ENCODE measurements at regions not wholly inside any gene's neighbourhood (a gene's known extent, or its start where the extent isn't known, plus 50 kb on each side); places are given as distances from the start of the nearest gene placed in this dataset.
"Not testable (repeated sequence)": the region's sequence is repeated elsewhere in the genome, so short reads cannot be mapped to it uniquely, and the experiment has no call there.

DNA sequence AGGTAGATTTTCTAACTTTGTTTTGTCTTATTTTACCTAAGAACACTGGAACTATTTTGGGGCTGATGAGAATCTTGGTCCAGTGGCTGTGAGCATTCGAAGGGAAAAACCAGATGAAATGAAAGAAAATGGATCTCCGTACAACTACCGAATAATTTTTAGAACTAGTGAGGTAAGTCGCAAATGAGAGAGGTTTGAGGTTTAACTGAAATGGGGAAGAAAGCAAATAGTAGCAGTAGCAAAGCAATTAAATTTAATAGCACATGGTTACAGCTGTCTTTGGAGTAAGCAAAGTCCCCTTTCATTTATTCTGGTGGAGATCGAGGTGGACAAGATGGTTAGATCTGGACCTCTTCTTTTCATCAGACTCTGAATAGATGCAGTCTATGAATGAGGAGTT lies 313.5 kb upstream of the RGS6 start:
- DNase-seq = no peak

DNA sequence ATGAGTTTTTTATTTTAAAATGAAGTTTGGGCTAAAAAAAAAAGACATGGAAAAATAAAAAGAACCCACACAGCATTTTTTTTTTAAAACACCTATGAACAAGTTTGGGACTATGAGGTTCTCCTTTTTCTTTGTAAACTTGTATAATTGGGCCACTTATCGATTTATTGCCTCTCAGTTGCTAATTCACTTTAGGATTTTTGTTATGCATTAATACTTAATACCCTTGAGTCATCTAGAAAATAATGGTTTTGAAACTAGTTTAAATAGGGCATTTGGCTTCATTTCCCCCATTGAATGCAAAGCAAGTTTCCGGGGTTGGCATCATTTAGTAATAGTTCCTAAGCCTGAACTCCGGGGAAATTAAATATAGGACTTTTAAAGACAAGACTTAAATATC lies 312.8 kb upstream of the RGS6 start:
- no peak for DNase-seq

DNA sequence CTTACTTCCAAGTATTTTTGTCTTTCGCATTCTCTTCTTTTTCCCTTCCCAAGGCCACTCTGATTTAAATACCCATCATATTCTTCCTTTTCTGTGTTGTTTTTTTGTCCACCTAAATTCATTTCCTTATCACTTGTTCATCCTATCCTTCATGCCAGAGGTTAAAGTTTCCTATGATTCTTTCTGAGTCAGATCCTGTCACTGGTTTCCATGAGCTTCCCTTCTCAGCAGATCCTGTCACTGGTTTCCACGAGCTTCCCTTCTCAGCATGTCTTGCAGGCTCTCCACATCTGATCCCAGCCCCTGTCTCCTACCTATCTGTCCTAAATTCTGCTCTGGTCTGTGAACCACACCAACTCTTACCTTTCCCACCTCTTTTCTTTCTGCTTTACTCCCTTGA lies 311.8 kb upstream of the RGS6 start:
- no peak for DNase-seq

DNA sequence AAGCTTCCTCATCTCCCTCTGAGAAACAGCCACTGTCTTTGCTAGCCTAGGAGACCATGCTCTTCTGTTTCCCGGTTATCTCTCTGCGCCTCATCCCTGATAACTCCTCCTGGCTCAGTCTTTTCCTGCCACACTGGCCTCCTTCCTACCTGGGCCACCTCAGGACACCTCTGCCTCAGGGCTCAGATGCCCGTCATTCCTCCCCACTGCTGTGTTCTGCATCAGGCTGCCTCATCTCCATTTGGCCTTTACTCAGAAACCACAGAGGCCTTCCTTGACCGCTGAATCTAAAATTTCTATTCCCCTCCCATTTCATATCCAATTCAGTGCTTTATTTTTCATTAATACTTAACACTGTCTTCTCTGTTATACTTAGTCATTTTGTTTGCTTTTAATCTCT lies 311.0 kb upstream of the RGS6 start:
- DNase-seq = no peak

DNA sequence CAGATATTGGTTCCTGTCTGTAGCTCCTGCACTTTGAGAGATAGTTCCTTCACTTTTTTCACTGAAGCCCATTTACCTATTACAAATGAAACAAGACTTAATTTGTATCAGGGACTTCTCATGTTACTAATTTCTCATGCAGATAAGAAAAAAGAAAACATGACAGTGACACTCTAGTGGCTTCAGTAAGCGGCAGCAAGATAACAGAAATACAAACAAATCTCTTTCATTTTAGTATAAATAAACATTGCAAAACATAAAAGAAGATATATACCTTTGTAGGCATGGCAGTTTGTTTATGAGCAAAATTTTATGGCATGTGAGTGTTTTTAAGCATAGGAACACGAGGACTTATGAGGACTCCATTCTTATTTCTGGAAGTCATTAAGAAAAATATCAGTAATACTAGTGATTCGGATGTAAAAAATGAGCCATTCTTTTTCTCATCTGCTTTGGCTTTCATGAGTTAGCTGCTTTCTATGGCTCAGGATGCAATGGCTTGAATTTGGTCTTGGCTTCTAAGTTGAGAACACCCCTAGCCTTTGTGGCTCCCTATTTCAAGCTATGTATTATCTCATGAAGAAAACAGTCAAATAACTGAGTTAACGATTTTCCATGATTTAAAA lies 310.1 kb upstream of the RGS6 start:
- DNase-seq = no peak

DNA sequence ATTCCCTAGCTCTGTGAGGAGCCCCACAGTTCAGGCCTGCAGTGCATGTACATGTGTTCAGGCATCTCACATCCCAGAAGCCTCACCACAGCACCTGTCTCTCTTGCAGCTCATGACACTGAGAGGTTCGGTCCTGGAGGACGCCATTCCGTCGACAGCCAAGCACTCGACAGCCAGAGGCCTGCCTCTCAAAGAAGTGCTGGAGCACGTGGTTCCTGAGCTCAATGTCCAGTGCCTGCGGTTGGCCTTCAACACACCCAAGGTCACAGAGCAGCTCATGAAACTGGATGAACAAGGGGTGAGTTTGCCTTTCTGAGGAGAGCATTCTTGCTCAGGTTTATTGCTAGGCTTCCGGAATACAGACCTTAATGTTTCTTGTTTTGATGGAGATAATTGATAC lies 308.3 kb upstream of the RGS6 start:
- DNase-seq = no peak

DNA sequence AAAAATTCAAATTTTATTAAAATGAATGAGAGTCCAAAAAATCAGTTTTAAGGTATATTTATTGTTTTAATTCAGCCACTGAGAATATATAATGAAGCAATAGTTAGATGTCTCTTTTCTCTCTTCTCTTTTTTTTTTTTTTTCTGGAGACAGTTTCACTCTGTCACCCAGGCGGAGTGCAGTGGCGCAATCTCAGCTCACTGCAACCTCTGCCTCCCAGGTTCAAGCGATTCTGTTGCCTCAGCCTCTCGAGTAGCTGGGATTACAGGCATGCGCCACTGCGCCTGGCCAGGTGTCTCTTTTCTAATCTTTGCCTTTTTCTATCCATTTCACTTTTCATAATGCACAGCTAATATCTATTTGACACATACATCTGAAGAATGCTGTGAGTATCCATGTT lies 307.1 kb upstream of the RGS6 start:
- no peak for DNase-seq

DNA sequence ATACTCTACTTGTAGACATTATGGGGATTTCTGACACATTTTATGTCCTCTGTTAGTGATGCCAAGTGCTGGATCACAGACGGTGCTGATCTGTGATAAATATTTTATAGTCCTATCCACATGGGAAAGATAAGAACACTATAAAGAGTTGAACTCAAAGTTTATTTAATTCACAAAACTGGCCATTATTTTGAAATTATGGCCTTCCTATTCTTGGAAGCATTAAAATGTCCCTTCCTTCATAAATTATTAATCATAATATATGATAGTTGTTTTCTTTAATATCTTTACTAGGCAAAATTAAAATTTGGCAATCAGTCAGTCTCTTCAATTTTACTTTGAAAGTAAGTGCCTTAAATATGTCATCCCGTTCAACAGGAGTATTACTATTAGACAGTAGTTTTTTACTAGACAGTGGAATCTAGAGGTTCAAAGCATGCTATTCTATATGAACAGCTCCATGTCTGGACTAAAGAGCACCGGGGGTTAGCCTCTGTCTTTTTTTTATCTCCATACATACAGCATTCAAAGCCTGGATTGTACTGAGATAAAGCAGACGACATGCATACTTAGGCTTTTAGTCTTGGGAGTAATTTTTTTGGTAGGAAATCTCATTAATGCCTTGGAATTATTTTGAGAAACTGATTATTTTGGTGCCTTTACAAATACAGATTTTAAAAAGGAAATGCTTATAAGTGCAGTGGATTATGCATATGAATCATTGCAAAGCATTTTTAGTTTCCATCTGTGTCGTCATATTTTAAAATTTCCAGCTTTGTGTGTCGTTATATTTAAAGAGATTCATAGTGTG lies 306.1 kb upstream of the RGS6 start:
- no peak for DNase-seq

DNA sequence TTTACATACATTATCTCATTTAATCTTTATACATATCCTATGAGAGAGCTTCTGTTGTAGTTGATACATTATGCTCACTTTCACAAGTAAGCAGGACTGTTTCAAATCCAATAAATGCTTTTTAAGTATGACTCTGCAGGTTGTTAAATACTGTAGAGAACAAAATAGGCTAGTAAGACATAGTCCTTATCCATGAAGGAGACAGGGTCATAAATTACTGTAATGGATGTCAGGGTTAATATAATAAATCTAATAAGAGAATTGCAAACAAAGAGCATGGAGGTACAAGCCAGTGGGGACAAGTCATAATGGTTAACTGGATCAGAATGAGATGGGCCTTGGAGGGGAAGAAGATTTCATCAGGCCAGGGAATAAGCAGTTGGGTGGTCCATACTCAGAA lies 303.8 kb upstream of the RGS6 start:
- DNase-seq = no peak

DNA sequence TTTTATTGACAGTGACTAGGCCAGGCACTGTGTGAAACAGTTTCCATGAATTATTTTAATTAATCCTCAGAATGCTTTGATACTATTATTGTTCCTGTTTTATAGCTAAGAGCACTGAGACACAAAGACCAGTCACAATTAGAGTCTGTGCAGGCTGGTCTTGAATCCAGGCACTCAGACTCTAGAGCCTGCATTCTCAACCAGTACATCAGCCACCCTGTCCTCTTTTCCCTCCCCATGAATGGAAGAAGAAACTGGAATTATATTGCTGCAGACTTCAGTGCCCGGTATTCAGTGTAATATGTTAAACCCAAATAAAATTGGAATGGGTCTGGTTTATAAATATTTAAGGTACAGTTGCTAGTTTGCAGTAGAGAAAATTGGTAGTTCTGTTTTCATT lies 303.0 kb upstream of the RGS6 start:
- no peak for DNase-seq

DNA sequence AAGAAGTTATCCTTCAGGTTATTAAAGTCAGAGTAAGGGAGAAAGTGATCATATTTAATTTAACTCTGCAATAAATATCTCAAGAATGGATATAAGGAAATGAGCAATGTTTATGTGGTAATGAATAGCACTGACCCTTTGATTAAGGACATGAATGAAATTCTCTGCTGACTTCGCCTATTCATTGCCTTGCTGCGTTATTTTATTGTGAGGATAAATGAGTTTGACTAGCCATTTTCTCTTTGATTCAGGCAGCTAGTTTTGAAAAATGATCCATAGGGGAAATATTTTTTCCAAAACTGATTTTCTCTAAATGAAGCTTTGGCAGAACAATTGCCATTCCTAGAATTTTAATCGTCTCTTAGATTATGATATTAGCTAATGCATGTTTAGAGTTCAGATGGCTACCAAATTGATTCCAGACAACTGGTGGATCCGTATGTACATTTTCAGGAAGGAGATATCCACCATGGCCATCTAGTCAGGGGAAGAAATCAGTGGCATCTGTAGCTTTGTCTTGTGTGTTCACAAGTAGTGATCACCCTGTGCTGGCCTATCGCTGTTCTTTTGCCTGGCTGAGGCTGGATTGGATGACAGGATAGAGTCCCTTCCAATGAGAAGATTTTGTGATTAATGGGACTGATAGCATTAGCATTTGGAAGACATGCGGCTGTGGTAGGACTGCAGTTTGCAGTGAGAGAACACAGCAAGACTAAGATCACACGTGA lies 302.3 kb upstream of the RGS6 start:
- DNase-seq = no peak

DNA sequence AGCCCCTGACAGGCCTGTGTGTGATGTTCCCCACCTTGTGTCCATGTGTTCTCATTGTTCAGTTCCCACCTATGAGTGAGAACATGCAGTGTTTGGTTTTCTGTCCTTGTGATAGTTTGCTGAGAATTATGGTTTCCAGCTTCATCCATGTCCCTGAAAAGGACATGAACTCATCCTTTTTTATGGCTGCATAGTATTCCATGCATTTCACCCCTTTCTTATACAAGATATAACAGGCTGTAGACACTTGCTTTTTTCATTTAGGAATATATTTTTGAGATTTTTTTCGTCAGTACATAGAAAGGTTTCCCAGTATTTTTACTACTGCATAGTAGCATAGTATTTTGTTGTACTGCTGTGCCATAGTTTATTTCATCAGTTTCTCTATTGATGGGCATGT lies 301.2 kb upstream of the RGS6 start:
- not testable (repeated sequence) for DNase-seq

DNA sequence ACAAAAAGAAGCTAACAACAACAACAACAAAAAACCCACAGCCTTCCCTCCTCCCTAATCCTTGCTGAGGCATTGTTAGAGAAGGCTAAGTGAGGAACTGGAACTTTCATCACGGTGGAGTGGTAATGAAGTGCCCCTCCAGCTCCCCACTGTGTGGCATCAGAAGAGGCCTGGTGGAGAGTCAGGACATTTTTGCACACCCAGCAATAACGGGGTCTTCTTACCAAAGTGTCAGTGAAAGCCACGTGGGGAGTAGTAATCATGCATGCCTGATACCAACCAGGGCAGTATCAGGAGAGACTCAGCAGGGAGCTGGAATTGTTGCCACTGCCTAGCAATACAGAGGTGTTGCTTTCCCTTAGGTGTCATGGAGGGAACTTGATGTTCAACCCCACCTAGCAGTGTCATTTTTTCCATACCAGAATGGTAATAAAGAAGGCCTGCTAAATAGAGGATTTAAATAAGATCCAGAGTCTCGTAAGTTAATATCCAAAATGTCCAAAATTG lies 299.7 kb upstream of the RGS6 start:
- peak; percentile 56 for DNase-seq

DNA sequence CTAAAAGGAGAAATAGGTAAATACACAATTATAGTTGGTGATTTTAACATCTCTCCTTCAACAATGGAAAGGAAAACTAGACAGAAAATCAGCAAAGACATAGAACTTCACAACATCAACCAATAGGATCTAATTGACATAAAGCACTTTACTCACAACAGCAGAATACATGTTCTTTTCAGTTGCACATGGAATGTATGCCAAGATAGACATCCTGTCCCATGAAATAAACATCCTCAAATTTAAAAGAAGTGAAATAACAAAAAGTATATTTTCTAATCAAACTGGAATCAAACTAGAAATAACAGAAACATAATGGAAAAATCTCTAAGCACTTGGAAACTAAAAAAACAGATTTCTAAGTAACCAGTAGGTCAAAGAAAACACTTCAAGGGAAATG lies 296.2 kb upstream of the RGS6 start:
- DNase-seq = no peak

DNA sequence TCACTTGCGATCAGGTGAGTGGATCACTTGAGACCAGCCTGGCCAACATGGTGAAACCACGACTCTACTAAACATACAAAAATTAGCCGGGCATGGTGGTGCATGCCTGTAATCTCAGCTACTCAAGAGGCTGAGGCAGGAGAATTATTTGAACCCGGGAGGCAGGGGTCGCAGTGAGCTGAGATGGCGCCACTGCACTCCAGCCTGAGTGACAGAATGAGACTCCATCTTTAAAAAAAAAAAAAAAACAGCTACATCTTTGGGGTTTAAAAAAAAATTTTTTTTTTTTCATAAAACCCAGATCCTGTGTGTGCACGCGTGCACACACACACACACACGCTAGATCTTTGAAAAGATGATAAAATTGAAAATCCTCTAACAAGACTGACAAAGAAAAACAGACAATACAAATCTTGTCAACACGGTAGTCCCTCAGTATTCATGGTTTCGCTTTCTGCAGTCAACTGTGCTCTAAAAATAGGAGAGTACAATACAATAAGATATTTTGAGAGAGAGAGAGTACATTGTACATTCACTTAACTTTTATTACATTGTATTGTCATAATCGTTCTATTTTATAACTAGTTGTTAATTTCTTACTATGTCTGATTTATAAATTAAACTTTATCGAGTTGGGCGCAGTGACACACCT lies 295.3 kb upstream of the RGS6 start:
- DNase-seq = no peak

DNA sequence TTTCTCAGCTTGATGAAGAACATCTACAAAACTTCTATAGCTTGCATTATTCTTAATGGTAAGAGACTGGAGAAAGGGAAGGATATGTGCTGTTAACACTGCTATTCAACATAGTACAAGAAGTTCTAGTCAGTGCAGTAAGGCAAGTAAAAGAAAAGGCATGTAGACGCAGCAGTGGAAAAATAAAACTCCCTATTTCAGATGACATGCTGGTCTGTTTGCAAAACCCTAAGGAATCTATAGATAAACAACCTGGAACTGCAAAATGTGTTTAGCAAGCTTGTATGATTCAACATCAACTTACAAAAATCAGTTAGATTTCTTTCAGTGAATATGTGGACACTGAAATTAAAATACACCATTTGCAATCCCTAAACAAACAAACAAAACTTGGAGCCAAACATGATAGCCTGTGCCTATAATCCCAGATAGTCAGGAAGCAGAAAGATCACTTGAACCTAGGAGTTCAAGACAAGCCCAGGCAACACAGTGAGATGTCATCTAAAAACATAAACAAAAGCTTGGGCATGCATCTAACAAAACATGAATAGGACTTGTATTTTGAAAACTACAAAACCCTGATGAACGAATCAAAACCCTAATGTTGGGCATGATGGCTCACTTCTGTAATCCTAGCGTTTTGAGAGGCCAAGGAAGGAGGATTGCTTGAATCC lies 293.6 kb upstream of the RGS6 start:
- no peak for DNase-seq

DNA sequence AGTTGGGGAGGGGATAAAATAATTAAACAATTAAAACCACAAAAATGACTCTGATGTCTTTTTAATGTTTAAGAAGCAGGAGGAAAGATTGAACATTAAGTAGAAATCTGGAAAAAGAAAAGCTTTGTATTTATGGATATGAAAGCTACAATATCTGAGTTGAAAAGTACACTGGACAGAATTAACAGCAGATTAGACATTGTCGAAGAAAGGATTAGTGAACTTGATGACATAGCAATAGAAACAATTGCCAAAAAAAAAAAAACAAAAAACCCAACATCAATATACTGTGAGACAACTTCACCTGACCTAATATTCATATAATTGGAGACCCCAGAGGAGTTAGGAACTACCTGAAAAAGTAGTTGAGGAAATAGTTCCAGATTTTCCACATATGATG lies 289.5 kb upstream of the RGS6 start:
- no peak for DNase-seq

DNA sequence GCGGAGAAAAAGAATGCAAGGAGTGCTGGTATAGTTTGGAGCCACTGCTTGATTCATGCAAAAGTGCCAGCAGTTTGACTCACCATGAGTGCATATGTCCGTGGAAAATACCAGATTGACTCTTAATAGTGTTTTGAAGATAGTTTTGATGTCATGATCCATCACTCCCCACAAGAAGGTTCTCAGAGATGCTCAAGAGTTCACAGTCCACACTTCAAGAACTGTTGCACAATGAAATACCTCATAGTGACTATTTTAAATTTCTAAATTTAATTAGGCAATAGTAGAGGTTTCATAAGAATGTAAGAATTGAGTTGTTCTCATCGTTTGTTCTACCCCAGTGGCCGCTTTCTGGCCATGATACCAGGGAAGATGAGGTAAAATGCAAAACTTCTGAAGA lies 286.6 kb upstream of the RGS6 start:
- DNase-seq = no peak

DNA sequence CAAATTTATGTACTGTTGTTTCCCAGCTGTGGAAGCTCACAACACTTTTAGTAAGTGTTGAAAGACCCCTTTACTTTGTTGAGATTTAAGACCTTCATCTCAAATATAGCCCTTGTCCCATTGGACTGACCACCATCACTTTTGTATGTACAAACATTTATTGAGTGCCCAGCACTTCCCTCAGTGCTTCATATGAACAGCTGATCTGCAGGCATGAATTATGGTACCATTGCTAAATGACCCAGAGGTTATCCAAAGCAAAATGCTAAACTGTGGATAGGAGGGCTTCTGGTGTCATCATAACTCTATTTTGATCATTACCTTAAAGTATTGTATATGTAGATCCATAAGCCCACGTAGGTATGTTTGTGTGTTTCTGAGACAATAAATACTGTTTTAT lies 285.7 kb upstream of the RGS6 start:
- DNase-seq = no peak

DNA sequence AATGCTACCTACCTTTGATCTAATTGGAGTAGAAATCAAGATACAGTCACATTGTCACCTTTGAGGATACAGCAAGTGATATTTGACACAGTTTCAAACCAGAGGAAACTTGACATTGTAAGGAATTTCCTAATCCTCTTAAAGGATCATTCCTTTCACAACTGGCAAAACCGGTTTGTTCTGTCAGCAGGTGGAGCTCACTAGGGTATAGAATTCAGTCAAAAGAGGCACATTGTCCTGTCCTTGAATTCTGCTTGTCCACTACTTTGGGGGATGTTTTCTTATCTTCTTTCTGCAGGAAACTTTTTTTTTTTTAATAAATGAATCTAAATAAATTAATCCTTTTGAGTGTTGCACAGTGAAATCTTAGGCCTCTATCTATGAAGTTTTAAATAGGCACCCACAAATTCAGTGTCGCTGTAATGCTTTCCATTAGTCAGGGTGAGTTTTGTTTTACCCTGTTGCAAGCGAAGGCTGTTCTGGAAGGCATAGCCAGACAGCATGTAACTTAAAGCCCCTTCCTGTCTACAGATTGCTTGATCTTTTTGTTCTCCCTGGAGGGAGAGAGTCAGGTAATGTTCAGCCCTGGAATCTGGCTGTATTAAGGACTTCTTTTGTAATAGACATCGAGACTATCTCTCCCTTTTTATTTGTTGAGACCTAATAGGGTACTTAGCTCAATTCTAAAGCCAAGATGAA lies 285.0 kb upstream of the RGS6 start:
- DNase-seq = peak; percentile 90

DNA sequence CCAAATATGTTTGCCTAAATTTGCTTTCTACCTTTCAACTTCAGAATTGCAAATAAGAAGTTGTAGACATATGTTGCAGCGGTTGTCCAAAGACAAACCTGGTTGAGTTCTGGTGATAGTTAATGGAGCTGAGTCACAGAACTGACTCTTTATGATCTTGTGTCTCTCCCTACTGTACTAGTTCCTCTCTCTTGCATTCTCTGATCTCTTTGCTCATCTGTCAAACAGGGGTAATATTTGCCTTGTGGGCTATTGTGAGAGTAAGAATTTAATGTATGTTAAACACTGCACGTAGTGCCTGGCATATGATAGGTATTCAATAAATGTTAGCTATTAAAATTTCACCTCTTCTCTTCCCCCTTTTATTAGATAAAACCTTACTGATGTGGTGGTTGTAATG lies 283.5 kb upstream of the RGS6 start:
- DNase-seq = no peak

DNA sequence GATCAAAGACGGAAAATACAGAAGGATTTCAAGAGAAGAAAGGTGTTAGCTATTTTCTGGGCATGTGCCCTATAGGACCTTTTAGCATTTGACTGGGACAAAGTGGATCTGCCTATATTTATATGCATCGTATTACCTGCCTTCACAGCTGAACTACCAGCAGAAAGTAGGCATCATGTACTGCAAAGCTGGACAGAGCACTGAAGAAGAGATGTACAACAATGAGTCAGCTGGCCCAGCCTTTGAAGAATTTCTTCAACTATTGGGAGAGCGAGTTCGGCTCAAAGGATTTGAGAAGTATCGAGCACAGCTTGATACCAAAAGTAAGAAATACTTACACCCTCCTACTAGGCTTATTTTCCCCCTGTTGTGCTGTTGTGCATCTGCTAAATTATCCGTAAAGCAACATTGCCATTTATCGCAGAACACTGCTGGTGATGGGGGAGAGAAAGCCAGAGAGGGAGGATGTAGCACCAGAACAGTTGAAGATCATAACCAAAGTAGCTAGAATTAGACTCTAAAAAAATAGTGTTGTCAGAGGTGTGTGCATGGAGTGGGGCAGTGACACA lies 282.0 kb upstream of the RGS6 start:
- DNase-seq = no peak

Measured in DMS79 treated with DMSO at 0.1 percent for 48 hours (cell line).